ENCODE measurements at regions not wholly inside any gene's neighbourhood (a gene's known extent, or its start where the extent isn't known, plus 50 kb on each side); places are given as distances from the start of the nearest gene placed in this dataset.

DNA sequence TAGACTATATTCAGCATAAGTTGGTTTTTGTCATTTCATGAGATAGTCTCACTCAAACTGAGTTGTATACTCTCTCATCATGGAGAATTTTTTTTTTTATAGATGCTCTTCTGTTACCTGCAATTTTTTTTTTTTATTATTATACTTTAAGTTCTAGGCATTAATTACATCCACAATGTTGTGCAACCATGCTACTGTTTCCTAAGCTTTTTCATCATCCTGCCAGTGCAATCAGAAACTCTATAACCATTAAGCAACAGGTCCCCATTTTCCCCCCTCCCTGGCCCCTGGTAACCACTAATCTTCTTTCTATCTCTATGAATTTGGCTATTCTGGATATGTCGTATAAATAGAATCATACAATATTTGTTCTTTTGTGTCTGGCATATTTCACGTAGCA, 321.6 kb downstream of the STIM2 start:
- TF ChIP-seq POLR2A (IDR thresholded peaks at IDR 0.05; ENCODE audit: low read depth, low read length), result no peak
- FAIRE-seq, result no peak
- no peak for DNase-seq (ENCODE audit: insufficient read length, low spot score)

DNA sequence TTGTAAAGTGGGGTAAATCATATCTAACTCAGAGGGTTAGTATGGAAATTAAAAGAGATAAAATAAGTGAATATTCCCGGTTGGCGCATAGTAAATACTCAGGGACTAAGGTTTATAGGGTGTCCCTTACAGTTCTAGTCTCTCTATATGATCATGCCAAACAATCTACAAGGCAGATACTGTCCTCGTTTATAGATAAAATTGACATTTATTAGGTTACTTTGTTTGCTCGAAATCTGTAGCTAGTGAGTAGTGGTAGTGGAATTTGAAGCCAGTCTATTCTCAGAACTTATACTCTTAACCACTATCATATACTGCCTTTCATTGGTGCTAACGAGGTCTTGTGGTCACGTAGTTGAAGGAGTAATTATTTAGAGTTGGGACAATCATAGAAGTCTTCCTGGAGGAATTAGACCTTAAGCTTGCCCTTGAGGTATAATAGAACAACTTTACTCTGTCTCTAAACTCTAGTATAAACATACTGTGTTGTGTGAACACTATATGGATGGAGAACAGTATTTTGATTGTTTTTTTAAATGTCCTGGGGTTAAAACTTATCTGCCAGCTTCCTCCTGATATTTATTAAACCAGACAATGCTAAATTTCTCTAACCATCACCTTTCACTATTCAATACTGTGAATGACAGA, 324.0 kb downstream of the STIM2 start:
- no peak for TF ChIP-seq POLR2A (IDR thresholded peaks at IDR 0.05; ENCODE audit: low read depth, low read length)
- DNase-seq (ENCODE audit: insufficient read length, low spot score) (no peak), FAIRE-seq (no peak)

DNA sequence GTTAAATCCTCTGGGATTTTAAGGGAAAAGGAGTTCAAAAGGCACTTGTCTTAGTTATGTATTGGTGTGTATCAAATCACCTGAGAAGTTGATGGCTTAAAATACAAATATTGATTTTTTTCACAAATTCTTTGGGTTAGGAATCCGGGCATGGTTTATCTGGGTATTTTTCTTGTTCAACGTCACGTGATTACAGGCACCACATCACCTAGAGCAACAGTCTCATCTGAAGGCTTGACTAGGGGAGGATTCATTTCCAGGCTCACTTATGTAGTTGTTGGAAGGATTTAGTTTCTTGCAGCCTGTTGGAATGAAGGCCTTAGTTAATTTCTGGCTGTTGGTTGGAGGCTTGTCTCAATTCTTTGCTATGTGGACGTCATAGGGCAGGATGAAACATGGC, 326.1 kb downstream of the STIM2 start:
- TF ChIP-seq POLR2A (IDR thresholded peaks at IDR 0.05; ENCODE audit: low read depth, low read length), result no peak
- DNase-seq (ENCODE audit: insufficient read length, low spot score), result no peak
- FAIRE-seq, result no peak

DNA sequence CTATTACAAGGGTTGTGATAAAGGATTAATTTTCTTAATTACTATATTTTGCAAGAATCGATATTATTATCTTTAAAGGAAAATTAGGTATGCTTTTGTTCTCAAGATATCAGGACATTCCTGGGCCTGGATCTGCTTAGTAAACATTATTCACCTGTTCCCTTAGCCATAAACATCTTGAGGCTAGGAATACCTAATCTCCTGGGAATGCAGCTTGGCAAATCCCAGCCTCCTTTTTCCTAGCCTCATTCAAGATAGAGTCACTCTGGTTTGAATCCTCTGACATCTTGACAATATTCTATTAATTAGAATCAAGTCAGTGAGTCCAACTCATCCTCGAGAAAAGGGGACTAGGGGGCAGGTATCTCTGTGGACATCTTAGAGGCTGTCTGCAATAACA, 327.1 kb downstream of the STIM2 start:
- FAIRE-seq, result no peak
- no peak for TF ChIP-seq POLR2A (IDR thresholded peaks at IDR 0.05; ENCODE audit: low read depth, low read length)
- DNase-seq (ENCODE audit: insufficient read length, low spot score), result no peak

DNA sequence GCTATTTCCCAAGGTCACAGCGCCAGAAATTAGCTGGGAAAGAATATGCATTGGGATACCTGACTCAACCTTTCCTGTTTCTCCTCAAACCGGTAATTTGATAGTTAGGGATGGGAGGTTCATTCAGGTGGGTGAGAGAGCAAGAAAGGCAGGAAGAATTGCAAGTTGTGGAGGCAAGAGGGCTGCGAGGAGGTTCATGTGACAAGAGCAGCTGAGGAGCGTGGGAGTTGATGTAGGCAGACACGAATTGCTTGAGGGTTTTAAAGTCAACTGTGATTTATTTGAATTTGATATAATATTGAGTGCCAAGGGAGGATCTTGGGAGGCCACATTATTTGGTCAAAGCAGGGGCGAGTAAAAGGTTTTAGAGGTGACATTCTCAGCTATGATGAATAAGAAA, 329.0 kb downstream of the STIM2 start:
- DNase-seq (ENCODE audit: insufficient read length, low spot score) (no peak), FAIRE-seq (no peak)
- TF ChIP-seq POLR2A (IDR thresholded peaks at IDR 0.05; ENCODE audit: low read depth, low read length), result no peak

DNA sequence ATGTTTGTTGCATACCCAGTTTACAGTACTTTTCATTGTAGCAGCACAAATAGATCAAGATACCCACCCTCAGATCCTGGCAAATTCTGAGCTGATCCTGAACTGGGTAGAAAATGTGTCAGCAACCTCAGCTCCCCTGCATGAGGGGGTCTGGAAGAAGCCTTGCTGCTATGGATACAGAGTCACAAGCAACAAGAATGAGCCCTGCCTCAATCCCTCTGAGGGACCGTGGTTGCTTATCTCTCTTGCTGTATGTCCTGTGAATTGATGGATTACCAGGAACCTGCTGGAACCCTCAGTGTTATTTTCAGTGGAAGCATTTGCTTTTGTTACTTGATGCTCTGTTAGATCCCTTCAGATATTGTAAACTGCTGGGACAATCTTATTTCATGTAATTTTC, 331.0 kb downstream of the STIM2 start:
- TF ChIP-seq POLR2A (IDR thresholded peaks at IDR 0.05; ENCODE audit: low read depth, low read length), result no peak
- no peak for DNase-seq (ENCODE audit: insufficient read length, low spot score)
- no peak for FAIRE-seq

DNA sequence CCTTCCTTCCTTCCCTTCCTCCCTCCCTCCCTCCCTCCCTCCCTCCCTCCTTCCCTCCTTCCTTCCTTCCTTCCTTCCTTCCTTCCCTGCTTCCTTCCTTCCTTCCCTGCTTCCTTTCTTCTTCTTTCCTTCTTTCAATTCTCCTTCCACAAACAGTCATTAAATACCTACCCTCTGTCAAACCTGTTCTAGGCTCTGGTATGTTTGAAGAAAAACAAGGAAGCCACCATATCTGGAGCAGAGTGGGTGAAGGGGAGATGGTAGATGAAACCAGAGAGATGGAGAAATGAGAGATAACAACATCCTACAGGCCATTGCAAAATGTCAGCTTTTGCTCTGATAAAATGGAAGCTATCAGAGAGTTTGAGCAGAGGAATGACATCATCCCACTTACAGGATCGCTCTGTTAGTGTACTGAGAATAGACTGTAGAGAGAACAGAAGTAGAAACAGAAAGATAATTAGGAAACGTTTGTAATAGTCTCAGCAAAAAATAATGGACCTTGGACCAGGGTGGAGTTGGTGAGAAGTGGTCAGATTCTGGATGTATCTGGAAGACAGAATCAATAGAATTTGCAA, 334.0 kb downstream of the STIM2 start:
- FAIRE-seq (no peak), DNase-seq (ENCODE audit: insufficient read length, low spot score) (no peak)
- no peak for TF ChIP-seq POLR2A (IDR thresholded peaks at IDR 0.05; ENCODE audit: low read depth, low read length)

DNA sequence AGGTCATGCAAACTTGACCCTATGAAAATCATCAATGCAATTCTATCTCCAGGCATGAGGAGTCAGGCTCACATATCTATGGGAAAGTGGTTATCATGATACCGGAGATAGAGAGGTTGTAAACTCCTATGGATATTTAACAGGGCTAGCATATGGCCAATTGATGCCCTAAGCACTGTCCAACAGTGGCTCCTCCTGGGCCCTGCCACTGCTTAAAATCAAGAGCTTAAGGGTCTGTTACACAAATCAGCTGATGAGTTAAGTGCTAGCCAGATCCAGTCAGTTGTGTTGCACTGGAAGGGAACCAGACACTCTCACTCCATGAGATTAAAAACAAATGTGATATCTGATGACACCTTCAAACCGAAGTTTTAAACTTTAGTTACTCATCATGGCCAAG, 337.6 kb downstream of the STIM2 start:
- DNase-seq (ENCODE audit: insufficient read length, low spot score) (no peak), FAIRE-seq (no peak)
- no peak for TF ChIP-seq POLR2A (IDR thresholded peaks at IDR 0.05; ENCODE audit: low read depth, low read length)

DNA sequence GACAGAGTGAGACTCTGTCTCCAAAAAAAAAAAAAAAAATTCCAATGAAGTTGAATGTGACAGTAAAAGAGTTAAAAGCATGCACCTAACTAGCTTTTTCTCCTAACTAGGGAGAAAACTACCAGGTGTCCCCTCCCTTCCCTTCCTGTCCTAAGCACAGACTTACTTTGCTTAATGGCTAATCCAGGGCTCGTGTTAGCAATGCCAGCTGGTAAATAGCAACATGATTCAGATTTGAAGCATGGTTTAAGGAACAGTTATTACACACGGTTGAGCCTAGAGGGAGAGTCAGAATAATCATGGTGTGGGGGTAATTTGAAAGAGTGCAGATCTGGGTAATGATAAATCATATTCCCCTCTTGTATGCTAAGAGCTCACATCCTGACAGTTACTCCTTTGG, 338.3 kb downstream of the STIM2 start:
- FAIRE-seq (no peak), DNase-seq (ENCODE audit: insufficient read length, low spot score) (no peak)
- no peak for TF ChIP-seq POLR2A (IDR thresholded peaks at IDR 0.05; ENCODE audit: low read depth, low read length)

DNA sequence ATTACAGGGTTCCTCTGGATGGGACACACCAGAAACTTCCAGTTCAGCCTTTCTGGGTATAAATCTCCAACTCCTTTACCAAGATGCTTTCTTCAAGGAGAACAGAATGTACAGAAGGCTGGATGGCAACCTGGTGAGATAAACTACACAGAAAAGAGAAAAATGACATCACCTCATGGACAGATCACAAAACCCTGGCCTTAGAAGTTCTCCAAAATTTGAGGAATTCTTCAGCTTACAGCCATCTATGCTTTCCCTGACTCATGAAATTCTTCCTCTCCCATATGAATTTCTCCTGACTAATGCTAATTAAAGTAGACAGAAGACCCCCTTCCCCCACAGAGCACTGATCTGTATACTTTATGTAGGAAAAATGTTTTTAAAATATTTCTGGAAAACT, 345.4 kb downstream of the STIM2 start:
- no peak for TF ChIP-seq POLR2A (IDR thresholded peaks at IDR 0.05; ENCODE audit: low read depth, low read length)
- DNase-seq (ENCODE audit: insufficient read length, low spot score) (no peak), FAIRE-seq (no peak)

DNA sequence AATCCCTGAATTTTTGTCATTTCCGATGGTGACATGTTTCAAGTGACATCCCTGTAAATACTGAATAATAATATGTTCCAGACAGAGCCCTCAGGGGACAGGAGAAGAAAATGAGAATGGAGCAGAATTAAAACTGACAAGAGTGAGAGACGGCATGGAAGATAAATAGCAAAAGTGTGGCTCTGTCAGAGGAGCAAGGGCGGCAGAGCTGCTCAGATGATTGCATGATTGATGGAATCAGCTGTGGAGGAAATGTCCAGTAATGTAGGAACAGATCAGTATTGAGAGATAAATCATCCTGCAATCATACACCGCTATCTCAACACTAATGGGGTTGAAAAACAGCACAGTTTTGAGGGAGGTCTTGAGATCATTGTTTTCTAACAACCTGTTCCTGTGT, 350.3 kb downstream of the STIM2 start:
- no peak for FAIRE-seq

DNA sequence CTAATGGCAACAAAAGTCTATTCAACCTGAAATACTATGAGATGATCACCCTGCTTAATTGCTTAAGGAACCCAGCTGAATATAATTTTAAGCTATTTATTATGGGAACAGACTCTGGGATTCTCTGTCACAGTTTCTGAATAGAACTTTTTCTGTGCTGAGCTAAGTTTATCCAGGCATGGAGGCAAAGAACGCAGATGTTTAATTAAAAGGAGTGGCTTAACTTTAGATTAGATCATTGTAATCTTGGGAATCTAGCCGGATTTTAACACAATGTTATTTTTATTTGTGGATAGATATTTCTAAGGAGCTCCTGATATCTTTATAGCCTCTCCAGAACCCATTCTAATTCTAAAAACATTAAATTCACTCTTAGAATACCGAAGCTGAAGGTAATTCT, 353.4 kb downstream of the STIM2 start:
- TF ChIP-seq POLR2A (IDR thresholded peaks at IDR 0.05; ENCODE audit: low read depth, low read length), result no peak
- FAIRE-seq (no peak), DNase-seq (ENCODE audit: insufficient read length, low spot score) (no peak)

More for the DNA sequence above, 350.3 kb downstream of the STIM2 start:
- DNase-seq (ENCODE audit: insufficient read length, low spot score), result no peak
- TF ChIP-seq POLR2A (IDR thresholded peaks at IDR 0.05; ENCODE audit: low read depth, low read length), result no peak

DNA sequence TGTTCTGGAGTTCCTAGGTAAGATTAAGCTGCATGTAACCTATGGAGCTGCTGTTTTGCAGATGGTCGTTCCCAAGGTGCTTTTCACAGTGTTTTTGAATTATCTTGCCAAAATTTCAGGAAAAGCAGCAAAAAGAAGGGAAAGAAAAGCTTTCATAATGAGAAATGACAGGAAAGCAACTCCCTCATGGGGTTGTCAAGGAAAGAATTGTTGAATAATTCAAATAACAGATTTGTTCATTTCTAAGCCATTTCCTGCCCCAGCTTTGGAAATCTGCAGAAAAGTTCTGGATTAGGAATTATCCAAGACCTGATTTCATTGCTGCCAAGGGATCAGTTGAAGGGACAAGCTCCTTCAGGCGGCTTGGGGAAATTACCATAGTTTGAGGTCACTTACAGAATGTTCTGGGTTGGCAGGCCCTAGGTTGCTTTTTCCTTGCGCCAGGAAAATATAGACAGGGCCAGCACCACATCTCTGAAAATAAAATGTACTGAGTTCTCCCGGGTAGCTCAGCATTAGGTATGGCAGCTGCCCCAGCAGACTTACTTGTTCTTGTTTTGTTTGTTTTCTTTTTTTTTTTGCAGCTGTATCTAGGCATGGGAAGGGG, 354.7 kb downstream of the STIM2 start:
- no peak for TF ChIP-seq POLR2A (IDR thresholded peaks at IDR 0.05; ENCODE audit: low read depth, low read length)
- FAIRE-seq (no peak), DNase-seq (ENCODE audit: insufficient read length, low spot score) (no peak)

DNA sequence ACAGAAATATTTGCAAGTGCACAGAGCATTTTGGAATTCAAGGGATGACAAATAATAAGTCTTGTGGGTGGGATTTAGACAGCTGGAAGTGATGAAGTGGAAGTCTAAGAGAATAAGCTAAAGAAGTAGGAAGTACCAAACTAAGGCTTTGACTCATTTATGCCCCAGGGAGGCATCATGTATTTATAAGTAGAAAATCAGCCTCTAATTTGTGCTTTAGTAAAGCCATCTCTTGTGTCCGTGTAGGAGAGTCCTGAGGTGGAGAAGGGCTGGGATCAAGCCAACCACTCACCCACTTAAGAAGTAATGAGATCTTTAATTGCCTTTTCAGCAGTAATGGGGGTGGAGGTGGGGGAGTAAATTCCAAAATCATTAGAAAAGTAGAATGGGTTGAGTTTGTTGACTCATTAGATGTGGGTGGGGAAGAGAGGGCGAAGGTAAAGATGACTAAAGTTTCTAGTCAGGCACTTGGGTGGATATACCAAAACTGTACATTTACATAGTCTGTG, 356.7 kb downstream of the STIM2 start:
- no peak for TF ChIP-seq POLR2A (IDR thresholded peaks at IDR 0.05; ENCODE audit: low read depth, low read length)
- DNase-seq (ENCODE audit: insufficient read length, low spot score) (no peak), FAIRE-seq (no peak)

DNA sequence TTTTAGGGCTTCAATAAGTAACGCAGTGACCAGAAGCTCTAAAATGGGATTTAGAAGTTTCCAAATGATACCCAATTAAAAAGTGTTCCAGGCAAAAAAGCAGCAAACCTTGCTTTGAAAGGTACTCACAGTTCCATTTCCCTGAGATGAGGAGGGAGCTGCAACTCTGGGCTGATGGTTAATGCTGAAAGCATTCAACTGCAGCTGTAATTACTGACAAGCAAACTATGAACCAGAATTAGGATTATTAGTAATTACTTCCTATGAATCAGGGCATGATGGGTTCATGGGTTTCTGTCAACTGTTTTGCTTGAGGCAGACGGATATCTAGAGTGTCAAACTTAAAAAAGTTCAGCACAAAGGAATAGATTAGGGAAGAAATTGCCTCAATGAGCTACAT, 357.4 kb downstream of the STIM2 start:
- TF ChIP-seq POLR2A (IDR thresholded peaks at IDR 0.05; ENCODE audit: low read depth, low read length), result no peak
- FAIRE-seq, result no peak
- no peak for DNase-seq (ENCODE audit: insufficient read length, low spot score)
